ENCODE measurements at regions not wholly inside any gene's neighbourhood (a gene's known extent, or its start where the extent isn't known, plus 50 kb on each side); places are given as distances from the start of the nearest gene placed in this dataset.

- TF ChIP-seq CTCF (IDR thresholded peaks at IDR 0.05) (no peak), POLR2A (IDR thresholded peaks at IDR 0.05) (no peak), EP300 (IDR thresholded peaks at IDR 0.05) (no peak)
These were observed 147.1 kb upstream of the PPP1R26 start for GRCh38 chr9:135332516-135332915.
